ENCODE measurements at regions not wholly inside any gene's neighbourhood (a gene's known extent, or its start where the extent isn't known, plus 50 kb on each side); places are given as distances from the start of the nearest gene placed in this dataset.

- no peak for TF ChIP-seq SALL2 (tag by site-specific recombination; IDR thresholded peaks at IDR 0.05; ENCODE audit: borderline replicate concordance)
- TF ChIP-seq ZBTB1 (tag by site-specific recombination; IDR thresholded peaks at IDR 0.05), result no peak
- TF ChIP-seq ZNF792 (tag by site-specific recombination; IDR thresholded peaks at IDR 0.05), result no peak
- no peak for TF ChIP-seq CTCF (tag by site-specific recombination; IDR thresholded peaks at IDR 0.05)
Measured at GRCh38 chr22:22752199-22752555, 107.8 kb downstream of the GGTLC2 start.

Data from HEK293 (cell line).